ENCODE measurements at regions not wholly inside any gene's neighbourhood (a gene's known extent, or its start where the extent isn't known, plus 50 kb on each side); places are given as distances from the start of the nearest gene placed in this dataset.

DNA sequence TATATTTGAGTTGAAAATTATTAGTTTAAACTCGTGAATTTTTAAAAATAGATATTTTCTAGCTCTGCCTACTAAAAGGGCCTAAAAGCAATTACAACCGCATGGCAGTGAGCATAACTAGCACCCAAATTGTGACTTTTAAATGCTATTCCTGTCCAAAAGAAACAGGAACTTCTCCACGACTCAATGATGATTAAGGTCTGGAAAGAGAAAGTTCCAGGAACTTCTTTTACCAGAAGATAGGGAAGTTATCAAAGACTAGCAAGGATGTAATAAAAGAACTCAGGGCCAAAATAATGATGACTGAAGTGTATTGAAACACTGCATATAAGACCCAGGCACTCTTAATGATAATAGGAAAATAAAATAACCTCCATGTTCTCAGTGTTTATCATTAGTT lies 313.0 kb downstream of the PLPP3 start:
- TF ChIP-seq ZNF274 (IDR thresholded peaks at IDR 0.05; ENCODE audit: low read depth, low read length) (no peak), YY1 (IDR thresholded peaks at IDR 0.05; ENCODE audit: insufficient read depth, insufficient read length) (no peak), SUZ12 (IDR thresholded peaks at IDR 0.05; ENCODE audit: extremely low read depth, insufficient read depth, insufficient read length) (no peak)

Measured in NT2/D1 (cell line).